H1 (cell line): ENCODE measurements at regions not wholly inside any gene's neighbourhood (a gene's known extent, or its start where the extent isn't known, plus 50 kb on each side); places are given as distances from the start of the nearest gene placed in this dataset.

Experiments
- CTCF ChIA-PET: fragments of 300-600 bp; sonication (Branson Sonifier 250); formaldehyde crosslinking; loops from one replicate; lab custom pipeline; 2021; ENCODE audit not compliant: partially characterized antibody; lab: Charles Lee
- POLR2A ChIA-PET: fragments of 300-600 bp; sonication (Branson Sonifier 250); formaldehyde crosslinking; loops from one replicate; lab custom pipeline; 2021; ENCODE audit warnings: inconsistent platforms; ENCODE audit not compliant: partially characterized antibody; lab: Charles Lee
- DNase-seq, 2 experiments: peaks; one replicate each; pipeline versions ENCODE4 v3.0.0 to v3.0.0-alpha.2; 2010 to 2022; ENCODE audit warnings: low spot score in 2 of 2, low read depth in 1 of 2, mixed read lengths in 1 of 2
- FAIRE-seq: peaks from 2 replicates; lab custom pipeline; 2011; peaks lifted over from hg19 to GRCh38; lab: Jason Lieb, UNC
- H2AFZ ChIP-seq: 2 replicates; pipeline ENCODE4 v1.8.1; 2012; ENCODE audit warnings: low read length, inconsistent platforms
- H2AK5ac ChIP-seq: 2 replicates; pipeline ENCODE4 v1.6.1; 2013; ENCODE audit warnings: low read depth, low read length
- H2BK120ac ChIP-seq: replicated peaks from 2 replicates; pipeline ENCODE3; 2013; ENCODE audit warnings: low read depth, low read length, inconsistent platforms
- H2BK12ac ChIP-seq: 2 replicates; pipeline ENCODE4 v1.6.1; 2013; ENCODE audit warnings: low read depth, low read length
- H2BK15ac ChIP-seq: 2 replicates; pipeline ENCODE4 v1.6.1; 2013; ENCODE audit warnings: low read length
- H2BK20ac ChIP-seq: 2 replicates; pipeline ENCODE4 v1.6.1; 2013; ENCODE audit warnings: low read length
- H2BK5ac ChIP-seq: 2 replicates; pipeline ENCODE4 v1.6.1; 2013; ENCODE audit warnings: low read depth, low read length
- H3K14ac ChIP-seq: 2 replicates; pipeline ENCODE4 v1.6.1; 2013; ENCODE audit warnings: inconsistent platforms; ENCODE audit not compliant: insufficient read length
- H3K18ac ChIP-seq: 2 replicates; pipeline ENCODE4 v1.6.1; 2013; ENCODE audit warnings: low read length; ENCODE audit errors: extremely low read depth
- H3K23ac ChIP-seq: 2 replicates; pipeline ENCODE4 v1.6.1; 2013; ENCODE audit warnings: inconsistent platforms; ENCODE audit not compliant: insufficient read length
- H3K23me2 ChIP-seq: 2 replicates; pipeline ENCODE4 v1.6.1; 2013; ENCODE audit warnings: low read depth, low read length
- H3K27ac ChIP-seq: 2 replicates; pipeline ENCODE4 v1.6.1; 2011; ENCODE audit warnings: low read depth, low read length, inconsistent platforms
- H3K27me3 ChIP-seq, 4 experiments: replicated peaks in 1 of 4; 1 replicate in 1 of 4; 2 replicates in 3 of 4; pipeline versions ENCODE4 v1.6.1 to v1.8.1; 2011 to 2013; ENCODE audit warnings: low read length in 3 of 4, mild to moderate bottlenecking in 3 of 4, inconsistent platforms in 2 of 4, mixed read lengths in 2 of 4, moderate library complexity in 1 of 4; ENCODE audit not compliant: control insufficient read depth in 3 of 4, insufficient read depth in 3 of 4; ENCODE audit errors: extremely low read depth in 1 of 4
- H3K36me3 ChIP-seq, 4 experiments: 2 replicates each; pipeline versions ENCODE4 v1.6.1 to v1.8.1; 2011 to 2013; ENCODE audit warnings: mild to moderate bottlenecking in 4 of 4, low read length in 3 of 4, moderate library complexity in 2 of 4, control low read depth in 1 of 4, inconsistent platforms in 1 of 4; ENCODE audit not compliant: insufficient read depth in 4 of 4, control insufficient read depth in 2 of 4
- H3K4ac ChIP-seq: replicated peaks from 2 replicates; pipeline ENCODE3; 2013; ENCODE audit warnings: low read length, low read depth, mixed read lengths, inconsistent platforms; ENCODE audit not compliant: insufficient read length
- H3K4me1 ChIP-seq, 4 experiments: replicated peaks in 1 of 4; 1 replicate in 1 of 4; 2 replicates in 3 of 4; pipeline versions ENCODE4 v1.6.1 to v1.8.1; 2011 to 2013; ENCODE audit warnings: low read length in 3 of 4, inconsistent platforms in 2 of 4, mixed read lengths in 1 of 4; ENCODE audit not compliant: insufficient read depth in 4 of 4, control insufficient read depth in 3 of 4
- H3K4me2 ChIP-seq, 2 experiments: 2 replicates each; pipeline versions ENCODE4 v1.6.1 to v1.8.1; 2011 to 2013; ENCODE audit warnings: low read depth in 2 of 2, low read length in 2 of 2, control low read depth in 1 of 2, inconsistent platforms in 1 of 2, mild to moderate bottlenecking in 1 of 2; ENCODE audit not compliant: insufficient read depth in 1 of 2
- H3K4me3 ChIP-seq, 4 experiments: fragments of 200-600, 300-600 bp in 1 of 4; sonication (generic), shearing (Covaris generic), sonication (Bioruptor Twin) in 1 of 4; 2 replicates each; pipeline versions ENCODE4 v1.5.1 to v1.8.1; 2011 to 2016; ENCODE audit warnings: low read length in 4 of 4, low read depth in 3 of 4, control low read depth in 2 of 4, inconsistent platforms in 2 of 4, mild to moderate bottlenecking in 2 of 4, mixed read lengths in 1 of 4, moderate library complexity in 1 of 4; ENCODE audit not compliant: insufficient read depth in 2 of 4; ENCODE audit errors: extremely low read depth in 1 of 4
- H3K56ac ChIP-seq: replicated peaks from 2 replicates; pipeline ENCODE3; 2013; ENCODE audit warnings: low read depth, mild to moderate bottlenecking, mixed read lengths, low read length, inconsistent platforms; ENCODE audit not compliant: insufficient read length
- H3K79me1 ChIP-seq: 2 replicates; pipeline ENCODE4 v1.6.1; 2013; ENCODE audit warnings: low read depth, low read length, control low read depth
- H3K79me2 ChIP-seq, 2 experiments: 2 replicates each; pipeline versions ENCODE4 v1.6.1 to v1.8.1; 2012 to 2013; ENCODE audit warnings: low read length in 2 of 2, mild to moderate bottlenecking in 2 of 2, inconsistent platforms in 1 of 2; ENCODE audit not compliant: insufficient read depth in 2 of 2, control insufficient read depth in 1 of 2
- H3K9ac ChIP-seq, 4 experiments: replicated peaks in 1 of 4; 1 replicate in 1 of 4; 2 replicates in 3 of 4; pipeline versions ENCODE4 v1.6.1 to v1.8.1; 2011 to 2013; ENCODE audit warnings: low read depth in 3 of 4, low read length in 3 of 4, control low read depth in 2 of 4, mild to moderate bottlenecking in 2 of 4, moderate library complexity in 2 of 4, inconsistent platforms in 1 of 4; ENCODE audit errors: extremely low read depth in 1 of 4
- H3K9me3 ChIP-seq, 2 experiments: 2 replicates each; pipeline versions ENCODE4 v1.6.1 to v1.8.1; 2012 to 2013; ENCODE audit warnings: mild to moderate bottlenecking in 2 of 2, moderate library complexity in 2 of 2, control low read depth in 1 of 2, inconsistent platforms in 1 of 2, low read depth in 1 of 2, low read length in 1 of 2, mixed read lengths in 1 of 2; ENCODE audit not compliant: insufficient read depth in 2 of 2
- H4K20me1 ChIP-seq, 2 experiments: replicated peaks in 1 of 2; 2 replicates each; pipeline versions ENCODE3 to v1.8.1; 2011 to 2013; ENCODE audit warnings: inconsistent platforms in 2 of 2, low read length in 2 of 2, mild to moderate bottlenecking in 1 of 2; ENCODE audit not compliant: insufficient read depth in 2 of 2, control insufficient read depth in 1 of 2
- H4K5ac ChIP-seq: 2 replicates; pipeline ENCODE4 v1.6.1; 2013; ENCODE audit warnings: low read length, low read depth, mixed read lengths, inconsistent platforms; ENCODE audit not compliant: insufficient read length
- H4K8ac ChIP-seq: 2 replicates; pipeline ENCODE4 v1.8.0; 2013; ENCODE audit warnings: mild to moderate bottlenecking, moderate library complexity, low read length, inconsistent platforms; ENCODE audit not compliant: insufficient read depth; ENCODE audit errors: extremely low read depth
- H4K91ac ChIP-seq: replicated peaks from 2 replicates; pipeline ENCODE3; 2013; ENCODE audit warnings: low read length, mixed read lengths, inconsistent platforms; ENCODE audit not compliant: insufficient read length
- ATF2 ChIP-seq: IDR thresholded peaks from 2 replicates; pipeline ENCODE4 v1.6.1; 2012; ENCODE audit warnings: low read length, inconsistent platforms
- CTBP2 ChIP-seq: IDR thresholded peaks from 2 replicates; pipeline ENCODE4 v1.7.0; 2011; ENCODE audit warnings: borderline replicate concordance, mild to moderate bottlenecking, moderate library complexity, mixed read lengths, low read length; ENCODE audit not compliant: insufficient read depth, insufficient read length
- FOSL1 ChIP-seq: IDR thresholded peaks from 2 replicates; pipeline ENCODE4 v1.6.1; 2011; ENCODE audit warnings: mild to moderate bottlenecking, low read depth, low read length, moderate library complexity; ENCODE audit not compliant: insufficient read depth
- GABPA ChIP-seq: IDR thresholded peaks from 2 replicates; pipeline ENCODE4 v1.6.1; 2011; ENCODE audit warnings: mild to moderate bottlenecking, low read length, moderate library complexity, borderline replicate concordance; ENCODE audit not compliant: insufficient read depth
- GTF2F1 ChIP-seq: IDR thresholded peaks from 2 replicates; pipeline ENCODE4 v1.6.1; 2012; ENCODE audit warnings: low read depth, low read length, improper control_type of control experiment, borderline replicate concordance
- HDAC2 ChIP-seq, 2 experiments: fragments of 300-600 bp in 1 of 2; sonication (generic) in 1 of 2; IDR thresholded peaks; 2 replicates each; pipeline ENCODE4 v1.6.1; 2011 to 2012; ENCODE audit warnings: low read depth in 2 of 2, low read length in 2 of 2, mild to moderate bottlenecking in 2 of 2, moderate library complexity in 2 of 2, borderline replicate concordance in 1 of 2, inconsistent platforms in 1 of 2
- JUND ChIP-seq: IDR thresholded peaks from 2 replicates; pipeline ENCODE4 v1.6.1; 2011; ENCODE audit warnings: mild to moderate bottlenecking, improper control_type of control experiment, low read length
- POLR2AphosphoS5 ChIP-seq: IDR thresholded peaks from 2 replicates; pipeline ENCODE4 v1.6.1; 2011; ENCODE audit warnings: low read depth, low read length
- SP1 ChIP-seq: IDR thresholded peaks from 2 replicates; pipeline ENCODE4 v1.6.1; 2011; ENCODE audit warnings: low read depth, low read length
- SP4 ChIP-seq: IDR thresholded peaks from 2 replicates; pipeline ENCODE4 v1.6.1; 2012; ENCODE audit warnings: low read length, inconsistent platforms
- SUZ12 ChIP-seq: fragments of 200-600 bp; sonication (generic); IDR thresholded peaks from 2 replicates; pipeline ENCODE4 v1.6.1; 2012; ENCODE audit warnings: mild to moderate bottlenecking, inconsistent platforms, low read length, moderate library complexity, mixed read lengths
- TEAD4 ChIP-seq: IDR thresholded peaks from 2 replicates; pipeline ENCODE4 v1.6.1; 2012; ENCODE audit warnings: low read depth, low read length, inconsistent platforms, mixed read lengths
- WGBS, 2 experiments: shearing (Covaris generic) in 1 of 2; methylation state at CpG; one replicate each; pipeline versions ENCODE4 v1.1.6 to v1.1.7; 2013 to 2015; ENCODE audit warnings: low lambda C conversion rate in 2 of 2, mixed read lengths in 2 of 2, inconsistent platforms in 1 of 2, low coverage in 1 of 2, missing lambda C conversion rate in 1 of 2; ENCODE audit not compliant: insufficient replicate concordance in 2 of 2, insufficient coverage in 1 of 2, insufficient read length in 1 of 2; ENCODE audit errors: extremely low coverage in 1 of 2, missing lambda C conversion rate in 1 of 2; 5-methylcytosine and 5-hydroxymethylcytosine counted together

- CTCF ChIA-PET: interaction anchor here (1.0 to 6.1 kb wide), 3 partner anchors 9 to 87 kb away, joined by 3 to 32 read pairs (median 5); no protein-coding TSS in a partner anchor
- TF ChIP-seq HDAC2 (IDR thresholded peaks at IDR 0.05; ENCODE audit: borderline replicate concordance in 1 of 2, low read depth in 2 of 2, low read length in 2 of 2): no peak
- TF ChIP-seq SP4: no peak
- TF ChIP-seq CTBP2: no peak
- no peak for TF ChIP-seq FOSL1
- no peak for TF ChIP-seq ATF2
- TF ChIP-seq SUZ12: no peak
- TF ChIP-seq POLR2AphosphoS5: no peak
- no peak for TF ChIP-seq GTF2F1
- no peak for TF ChIP-seq JUND
- no peak for TF ChIP-seq GABPA
- no peak for TF ChIP-seq SP1
- TF ChIP-seq TEAD4: no peak
Observed at GRCh38 chr4:25528391-25528790, 127.3 kb upstream of the SLC34A2 start.

More at GRCh38 chr4:25528391-25528790, 127.3 kb upstream of the SLC34A2 start:
- Histone ChIP-seq H3K9ac (no peak overlapping the region), H3K4me1 (peaks cover 0 to 4% (median 1%) of the 10 kb centered on the region in 4 experiments; a peak in 2 of 7 replicates), H3K27ac (no peak overlapping the region), H3K23ac (no peak overlapping the region), H4K5ac (no peak overlapping the region), H3K79me2 (no peaks in the 10 kb centered on the region), H2BK20ac (no peak overlapping the region), H3K56ac (no peak overlapping the region), H3K27me3 (peaks cover 0 to 1% (median 0%) of the 10 kb centered on the region in 4 experiments; a peak in 2 of 7 replicates), H2BK120ac (no peak overlapping the region), H3K18ac (no peak overlapping the region), H3K14ac (no peak overlapping the region), H2BK5ac (no peak overlapping the region), H3K4me3 (no peak overlapping the region), H3K79me1 (no peaks in the 10 kb centered on the region), H4K8ac (no peak overlapping the region), H3K9me3 (no peaks in the 10 kb centered on the region), H2AK5ac (no peak overlapping the region), H3K4me2 (no peak overlapping the region), H4K20me1 (no peaks in the 10 kb centered on the region), H2BK12ac (no peak overlapping the region), H2AFZ (no peak overlapping the region), H3K4ac (no peak overlapping the region), H4K91ac (no peak overlapping the region), H3K23me2 (no peaks in the 10 kb centered on the region; the same call in 1 of the 2 replicates), H3K36me3 (no peaks in the 10 kb centered on the region), H2BK15ac (no peak overlapping the region)
- 95% methylated on average over 14 of the region's 14 CpGs; no CpG with 5 or more reads in 1 of the 2 experiments for WGBS, 2 experiments
- DNase-seq: no peak
- no peak for FAIRE-seq
- POLR2A ChIA-PET: no interaction called here
